IMR-90 (cell line): ENCODE measurements at regions not wholly inside any gene's neighbourhood (a gene's known extent, or its start where the extent isn't known, plus 50 kb on each side); places are given as distances from the start of the nearest gene placed in this dataset.

ENCODE experiments used
- ATAC-seq: fragments of 200-7000 bp; cut with Tn5 transposase; 2 replicates; pipeline ENCODE4 v1.9.1; 2020; ENCODE audit warnings: low read depth, mild to moderate bottlenecking, moderate library complexity
- BruUV-seq: library from RNA; stranded (reverse); fragments of 400-500 nt; replicated peaks from 2 replicates; lab custom pipeline; 2021; lab: Mats Ljungman, UMichigan
- CTCF ChIA-PET: fragments of 300-600 bp; formaldehyde crosslinking; extraction: SDS; loops from one replicate; lab custom pipeline; 2021; ENCODE audit warnings: antibody characterized with exemption; lab: Yijun Ruan, JAX
- POLR2A ChIA-PET: fragments of 300-600 bp; sonication (Branson Sonifier 250); formaldehyde crosslinking; loops from one replicate; lab custom pipeline; 2022; ENCODE audit warnings: antibody characterized with exemption; ENCODE audit not compliant: unreplicated experiment; lab: Charles Lee
- DNase-seq: peaks from one replicate; pipeline ENCODE4 v3.0.0; 2013
- H2AFZ ChIP-seq: replicated peaks from 2 replicates; pipeline ENCODE3; 2013; ENCODE audit warnings: low read length, mild to moderate bottlenecking; ENCODE audit not compliant: poor library complexity
- H2AK5ac ChIP-seq: 2 replicates; pipeline ENCODE4 v1.6.1; 2013; ENCODE audit warnings: low read depth, low read length, inconsistent platforms
- H2AK9ac ChIP-seq: replicated peaks from 2 replicates; pipeline ENCODE3; 2013; ENCODE audit warnings: mild to moderate bottlenecking, low read depth, low read length, moderate library complexity; ENCODE audit not compliant: poor library complexity
- H2BK120ac ChIP-seq: 2 replicates; pipeline ENCODE4 v1.6.1; 2013; ENCODE audit warnings: low read depth, low read length, inconsistent platforms
- H2BK15ac ChIP-seq: 3 replicates; pipeline ENCODE4 v1.6.1; 2013; ENCODE audit warnings: low read depth, low read length, inconsistent platforms
- H2BK20ac ChIP-seq: 2 replicates; pipeline ENCODE4 v1.6.1; 2013; ENCODE audit warnings: low read depth, mild to moderate bottlenecking, inconsistent platforms, low read length, moderate library complexity
- H2BK5ac ChIP-seq: 2 replicates; pipeline ENCODE4 v1.6.1; 2013; ENCODE audit warnings: mild to moderate bottlenecking, low read depth, low read length, inconsistent platforms; ENCODE audit not compliant: poor library complexity, severe bottlenecking
- H3K14ac ChIP-seq: replicated peaks from 2 replicates; pipeline ENCODE4 v1.6.1; 2013; ENCODE audit warnings: low read depth, low read length, inconsistent platforms
- H3K18ac ChIP-seq: 2 replicates; pipeline ENCODE4 v1.6.1; 2013; ENCODE audit warnings: low read depth, low read length, control low read depth
- H3K23ac ChIP-seq: 2 replicates; pipeline ENCODE4 v1.6.1; 2013; ENCODE audit warnings: low read depth, low read length, inconsistent platforms
- H3K27ac ChIP-seq: 2 replicates; pipeline ENCODE4 v1.5.1; 2013; ENCODE audit warnings: mild to moderate bottlenecking, control low read depth, low read length; ENCODE audit not compliant: insufficient read depth
- H3K27me3 ChIP-seq: 2 replicates; pipeline ENCODE4 v1.6.1; 2013; ENCODE audit warnings: low read length; ENCODE audit not compliant: control insufficient read depth, insufficient read depth
- H3K36me3 ChIP-seq: 2 replicates; pipeline ENCODE4 v1.6.1; 2013; ENCODE audit warnings: low read length, mixed read lengths; ENCODE audit not compliant: control insufficient read depth, insufficient read depth
- H3K4ac ChIP-seq: 2 replicates; pipeline ENCODE4 v1.6.1; 2013; ENCODE audit warnings: low read depth, low read length, inconsistent platforms
- H3K4me1 ChIP-seq: 2 replicates; pipeline ENCODE4 v1.6.1; 2013; ENCODE audit warnings: low read length, mixed read lengths; ENCODE audit not compliant: control insufficient read depth, insufficient read depth
- H3K4me2 ChIP-seq: 2 replicates; pipeline ENCODE4 v1.6.1; 2013; ENCODE audit warnings: low read depth, mild to moderate bottlenecking, control low read depth, low read length, moderate library complexity
- H3K4me3 ChIP-seq: 2 replicates; pipeline ENCODE4 v1.5.1; 2013; ENCODE audit warnings: low read depth, mild to moderate bottlenecking, control low read depth, low read length, moderate library complexity; ENCODE audit not compliant: insufficient read depth
- H3K56ac ChIP-seq: 2 replicates; pipeline ENCODE4 v1.6.1; 2013; ENCODE audit warnings: low read length, inconsistent platforms; ENCODE audit not compliant: insufficient read depth; ENCODE audit errors: extremely low read depth
- H3K79me1 ChIP-seq, 2 experiments: 2 replicates each; pipeline ENCODE4 v1.6.1; 2013; ENCODE audit warnings: low read length in 2 of 2, inconsistent platforms in 1 of 2, low read depth in 1 of 2
- H3K9ac ChIP-seq: 2 replicates; pipeline ENCODE4 v1.6.1; 2013; ENCODE audit warnings: low read depth, low read length, control low read depth
- H3K9me1 ChIP-seq: 2 replicates; pipeline ENCODE4 v1.6.1; 2013; ENCODE audit warnings: low read length, inconsistent platforms; ENCODE audit not compliant: insufficient read depth
- H3K9me3 ChIP-seq: 2 replicates; pipeline ENCODE4 v1.6.1; 2013; ENCODE audit warnings: low read length; ENCODE audit not compliant: control insufficient read depth, insufficient read depth
- H4K20me1 ChIP-seq: 2 replicates; pipeline ENCODE4 v1.6.1; 2013; ENCODE audit warnings: low read length, inconsistent platforms; ENCODE audit not compliant: insufficient read depth
- H4K5ac ChIP-seq: 2 replicates; pipeline ENCODE4 v1.6.1; 2013; ENCODE audit warnings: mild to moderate bottlenecking, low read depth, low read length, control low read depth
- H4K8ac ChIP-seq, 2 experiments: 2 replicates each; pipeline ENCODE4 v1.6.1; 2013; ENCODE audit warnings: low read depth in 2 of 2, low read length in 2 of 2, control low read depth in 1 of 2, inconsistent platforms in 1 of 2
- H4K91ac ChIP-seq: 2 replicates; pipeline ENCODE4 v1.6.1; 2013; ENCODE audit warnings: low read depth, low read length, inconsistent platforms; ENCODE audit not compliant: insufficient read depth
- CTCF ChIP-seq: conservative IDR thresholded peaks from 2 replicates; pipeline ENCODE4 v1.5.1; 2012; ENCODE audit warnings: mild to moderate bottlenecking, low read depth, low read length, improper control_type of control experiment
- MXI1 ChIP-seq: IDR thresholded peaks from 2 replicates; pipeline ENCODE4 v1.6.1; 2012; ENCODE audit warnings: low read depth, mild to moderate bottlenecking, low read length, moderate library complexity, borderline replicate concordance
- SMC3 ChIP-seq: fragments of 150-350 bp; IDR thresholded peaks from 2 replicates; pipeline ENCODE4 v1.6.1; 2016; ENCODE audit warnings: low read depth, mild to moderate bottlenecking, antibody characterized with exemption, low read length, moderate library complexity
- WGBS, 2 experiments: methylation state at CpG; one replicate each; pipeline versions ENCODE4 v1.1.5 to v1.1.7; 2013; ENCODE audit warnings: missing lambda C conversion rate in 2 of 2; ENCODE audit not compliant: insufficient read length in 1 of 2; ENCODE audit errors: extremely low coverage in 2 of 2; 5-methylcytosine and 5-hydroxymethylcytosine counted together
- dilution Hi-C: fragments of 300-500 bp; cut with HindIII; formaldehyde crosslinking; loops from one replicate; pipeline ENCODE4 v1.14.3; 2018; ENCODE audit warnings: low sequenced_read_pairs; ENCODE audit not compliant: unreplicated experiment
- in situ Hi-C: fragments of 300-500 bp; cut with MboI; formaldehyde crosslinking; loops from 3 replicates; pipeline ENCODE4 v1.14.3; 2019; ENCODE audit warnings: low sequenced_read_pairs, inconsistent platforms, mixed read lengths
- intact Hi-C: fragments of 100-400 bp; cut with micrococcal nuclease; formaldehyde crosslinking; loops from 2 replicates; pipeline ENCODE4 v1.10.0; 2022

- no peaks in the 10 kb centered on the region for H3K4me1 ChIP-seq
- H3K14ac ChIP-seq = no peak overlapping the region
- no peaks in the 10 kb centered on the region for H3K27me3 ChIP-seq
- H2BK120ac ChIP-seq = no peak overlapping the region
- in situ Hi-C loops (no loop called here), dilution Hi-C loops (no loop called here), intact Hi-C loops (no loop called here)
- H2AK9ac ChIP-seq = no peak overlapping the region
- ChIA-PET POLR2A (no interaction called here), CTCF (no interaction called here)
- no peak overlapping the region for H3K4me3 ChIP-seq
- no peak overlapping the region for H3K56ac ChIP-seq
- DNase-seq (no peak), ATAC-seq (no peak)
- H4K20me1 ChIP-seq = no peaks in the 10 kb centered on the region
- H2AFZ ChIP-seq = no peak overlapping the region
- H3K36me3 ChIP-seq = no peaks in the 10 kb centered on the region
- H3K27ac ChIP-seq = no peak overlapping the region
- TF ChIP-seq SMC3 = no peak
- TF ChIP-seq MXI1 = no peak
- TF ChIP-seq CTCF = no peak
- H3K4ac ChIP-seq = no peak overlapping the region
- H3K9ac ChIP-seq = no peak overlapping the region
- no peak overlapping the region for H4K5ac ChIP-seq
- H3K23ac ChIP-seq = no peak overlapping the region
- BruUV-seq = no TSS peak
- no peak overlapping the region for H4K91ac ChIP-seq
- no peak overlapping the region for H2BK5ac ChIP-seq
- H3K4me2 ChIP-seq = no peak overlapping the region
- no peak overlapping the region for H2AK5ac ChIP-seq
- no peak overlapping the region for H2BK20ac ChIP-seq
- H3K79me1 ChIP-seq = no peaks in the 10 kb centered on the region
- no peak overlapping the region for H4K8ac ChIP-seq
- no peak overlapping the region for H3K18ac ChIP-seq
- WGBS, 2 experiments = no CpG with 5 or more reads among the region's 2 CpGs
- peaks cover 12% of the 10 kb centered on the region for H3K9me3 ChIP-seq
- no peak overlapping the region for H2BK15ac ChIP-seq
- no peaks in the 10 kb centered on the region for H3K9me1 ChIP-seq
These were observed 1352.2 kb downstream of the SI start for GRCh38 chr3:163726125-163726524.
